NCI-H2029 treated with DMSO at 0.1 percent for 48 hours (cell line): ENCODE measurements at regions not wholly inside any gene's neighbourhood (a gene's known extent, or its start where the extent isn't known, plus 50 kb on each side); places are given as distances from the start of the nearest gene placed in this dataset.
A peak's percentile ranks its signal among the peaks of the same experiment; 100 is the strongest.
"Not testable (repeated sequence)": the region's sequence is repeated elsewhere in the genome, so short reads cannot be mapped to it uniquely, and the experiment has no call there.

Experiments used
- DNase-seq: peaks from one replicate; lab custom pipeline; 2025; lab: John Stamatoyannopoulos, UW

GRCh38 chr2:120628248-120628647 is 107.4 kb upstream of the GLI2 start:
- DNase-seq: no peak

DNA sequence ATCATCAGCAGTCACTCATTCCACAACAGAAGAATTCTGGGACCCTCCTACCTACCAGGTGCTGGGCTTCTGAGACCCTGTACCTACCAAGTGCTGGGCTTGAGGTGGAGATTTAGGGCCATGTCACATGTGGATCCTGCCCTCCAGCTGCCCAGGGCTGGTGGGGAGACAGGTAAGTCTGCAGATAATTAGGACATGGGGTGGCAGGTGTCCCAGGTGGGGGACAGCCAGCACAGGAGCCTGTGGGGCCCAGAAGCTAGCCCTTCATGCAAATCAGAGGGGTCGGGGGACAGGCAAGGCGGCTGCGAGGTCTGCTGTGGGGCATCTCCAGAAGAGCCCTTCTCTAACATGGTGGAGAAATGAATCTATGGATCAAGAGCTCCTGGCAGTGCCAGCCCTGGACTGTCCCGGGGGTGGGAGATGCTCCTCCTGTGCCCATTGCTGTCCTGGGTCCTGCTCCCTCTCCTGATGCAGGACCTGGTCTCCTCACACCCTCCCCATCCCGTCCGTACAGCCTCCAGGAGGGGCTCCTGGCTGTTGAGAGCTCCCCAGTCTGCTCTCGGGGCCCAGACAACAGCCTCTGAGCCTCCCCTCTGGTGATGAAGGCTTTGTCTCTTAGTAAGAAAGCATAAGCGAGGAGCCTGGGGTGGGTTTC is 106.3 kb upstream of the GLI2 start:
- no peak for DNase-seq

GRCh38 chr2:120630031-120630701 is 105.5 kb upstream of the GLI2 start:
- DNase-seq: no peak

DNA sequence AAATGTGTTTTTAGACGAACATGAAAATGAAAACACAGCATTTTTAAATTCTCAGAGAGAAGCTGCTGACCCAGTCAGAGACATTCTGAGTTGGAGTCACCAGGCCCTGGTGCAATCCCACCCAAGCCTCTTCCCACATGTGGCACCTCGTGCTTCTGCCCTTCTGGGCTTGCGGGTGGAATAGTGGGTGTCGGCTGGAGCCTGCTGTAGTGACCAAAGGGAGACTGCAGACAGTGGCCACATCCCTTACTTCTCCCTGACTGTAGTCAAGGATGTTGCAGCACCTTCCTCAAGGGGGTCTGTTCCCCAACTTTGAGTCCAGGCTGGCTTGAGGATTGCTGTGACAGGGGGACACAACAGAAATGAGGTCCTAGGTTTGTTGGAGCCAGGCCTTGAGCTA is 104.4 kb upstream of the GLI2 start:
- DNase-seq: no peak

GRCh38 chr2:120631724-120632123 is 103.9 kb upstream of the GLI2 start:
- DNase-seq: no peak

GRCh38 chr2:120632796-120633646 is 102.6 kb upstream of the GLI2 start:
- peak; percentile 25 for DNase-seq

DNA sequence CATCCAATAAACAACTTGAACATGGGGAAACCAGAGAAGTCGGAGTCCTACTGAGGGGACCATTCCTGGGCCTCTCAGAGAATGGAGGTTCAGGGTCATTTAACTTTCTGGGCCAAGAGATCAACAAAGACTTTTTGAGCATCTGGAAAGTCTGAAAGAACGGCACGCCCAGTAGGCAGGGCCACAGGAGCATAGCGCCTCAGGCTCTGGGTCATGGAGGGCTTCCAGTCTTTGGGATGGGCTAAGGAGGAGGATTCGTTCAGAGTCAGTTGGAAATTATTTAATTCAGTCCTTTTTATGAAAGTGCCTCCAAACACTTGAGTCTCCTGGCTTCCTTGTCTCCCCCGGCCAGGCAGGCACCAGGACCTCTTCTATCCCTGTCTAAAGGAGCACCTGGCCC is 101.1 kb upstream of the GLI2 start:
- DNase-seq: no peak

GRCh38 chr2:120635146-120635545 is 100.5 kb upstream of the GLI2 start:
- DNase-seq: no peak

DNA sequence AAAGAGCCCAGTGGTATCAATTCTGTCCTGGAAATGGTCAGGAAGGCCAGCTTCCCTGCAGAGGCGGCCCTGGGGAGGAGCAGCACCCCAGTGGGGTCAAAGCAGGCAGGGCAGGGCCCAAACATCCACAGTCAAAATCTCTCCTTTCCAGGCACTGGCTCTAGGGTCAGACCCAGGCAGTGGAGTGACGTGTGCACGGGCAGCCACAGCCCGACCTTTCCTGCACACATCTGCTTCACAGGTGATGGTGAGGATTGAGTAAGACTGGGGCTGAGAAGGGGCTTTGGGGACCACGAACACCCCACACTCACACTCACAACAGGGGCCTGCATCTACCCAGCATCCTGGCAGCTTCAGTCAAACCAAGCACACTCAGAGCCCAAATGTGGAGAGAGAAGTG is 97.8 kb upstream of the GLI2 start:
- no peak for DNase-seq

- DNase-seq: no peak
Observed at GRCh38 chr2:120638450-120638849, 97.2 kb upstream of the GLI2 start.

GRCh38 chr2:120641366-120641771 is 94.3 kb upstream of the GLI2 start:
- DNase-seq: no peak

DNA sequence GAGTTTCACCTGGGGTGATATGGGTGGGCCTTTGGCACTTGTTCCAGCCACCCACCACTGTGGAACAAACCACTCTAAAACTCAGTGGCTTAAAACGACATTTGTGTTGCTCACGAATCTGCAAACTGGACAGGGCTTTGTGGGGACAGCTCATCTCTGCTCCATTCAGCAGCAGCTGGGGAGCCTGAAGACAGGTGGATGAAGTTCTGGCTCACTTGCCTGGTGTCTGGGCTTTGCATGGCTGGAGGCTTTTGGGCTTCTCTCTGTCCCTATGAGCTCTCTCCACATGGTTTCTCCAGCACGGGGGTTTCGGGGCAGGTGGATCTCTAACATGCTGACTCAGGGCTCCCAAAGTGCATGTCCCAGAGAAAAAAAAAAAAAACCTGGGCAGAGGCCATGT is 93.0 kb upstream of the GLI2 start:
- DNase-seq: no peak

GRCh38 chr2:120646994-120647393 is 88.7 kb upstream of the GLI2 start:
- DNase-seq: no peak

GRCh38 chr2:120647487-120647886 is 88.2 kb upstream of the GLI2 start:
- DNase-seq: no peak

- DNase-seq: not testable (repeated sequence)
Observed at GRCh38 chr2:120649381-120649780, 86.3 kb upstream of the GLI2 start.

GRCh38 chr2:120650022-120650644 is 85.5 kb upstream of the GLI2 start:
- no peak for DNase-seq

DNA sequence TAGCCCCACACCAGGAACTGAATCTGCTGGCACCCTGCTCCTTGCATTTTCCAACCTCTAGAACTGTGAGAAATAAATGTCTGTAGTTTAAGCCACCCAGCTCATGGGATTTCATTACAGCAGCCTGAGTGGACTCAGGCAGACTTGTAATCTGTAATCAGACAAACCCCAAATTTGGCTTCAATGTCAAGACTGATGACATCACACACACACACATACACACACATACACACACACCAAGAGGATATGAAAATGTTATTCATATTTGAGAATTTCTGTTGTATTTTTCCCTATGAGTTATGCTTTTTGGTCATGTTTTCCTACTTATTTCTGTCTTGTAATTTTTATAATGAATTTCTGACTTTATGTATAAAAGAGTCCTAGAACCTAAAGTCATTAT is 83.8 kb upstream of the GLI2 start:
- DNase-seq: no peak

DNA sequence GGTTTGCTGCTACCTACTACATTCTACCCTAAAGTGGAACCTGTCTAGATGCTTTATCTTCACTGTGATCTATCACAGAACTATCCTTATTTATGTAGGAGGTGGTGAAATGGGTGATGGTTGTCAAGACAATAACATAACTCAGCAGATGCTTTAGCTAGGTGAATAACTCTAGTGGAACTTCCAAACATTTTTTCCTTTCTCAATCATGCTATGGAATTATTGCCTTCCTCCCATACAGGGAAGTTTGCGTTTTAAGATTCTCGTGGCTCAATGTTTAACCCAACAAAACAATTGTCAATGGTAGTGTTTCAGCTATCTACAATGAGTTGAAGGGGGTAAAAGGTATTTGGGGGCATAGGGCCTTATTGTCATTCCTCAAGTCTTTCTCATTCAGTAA is 82.6 kb upstream of the GLI2 start:
- DNase-seq: no peak

DNA sequence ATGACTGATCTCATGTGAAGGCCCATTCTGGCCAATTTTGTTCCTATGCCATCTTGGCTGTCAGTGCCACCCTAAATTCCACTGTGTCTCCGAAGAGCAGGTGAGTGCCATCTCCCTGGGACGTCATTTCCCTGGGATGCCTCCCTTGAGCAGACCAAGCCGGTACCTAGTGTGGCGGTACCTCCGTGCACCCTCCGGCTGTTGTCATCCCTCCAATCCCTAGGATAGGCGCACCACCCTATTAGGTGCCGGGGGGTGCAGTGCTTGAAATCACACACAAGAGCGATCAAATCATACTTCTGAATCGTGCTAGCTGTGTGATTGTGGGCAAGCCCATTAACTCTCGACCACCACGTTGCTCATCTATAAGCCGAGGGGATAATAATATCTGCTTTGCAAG is 81.8 kb upstream of the GLI2 start:
- no peak for DNase-seq

DNA sequence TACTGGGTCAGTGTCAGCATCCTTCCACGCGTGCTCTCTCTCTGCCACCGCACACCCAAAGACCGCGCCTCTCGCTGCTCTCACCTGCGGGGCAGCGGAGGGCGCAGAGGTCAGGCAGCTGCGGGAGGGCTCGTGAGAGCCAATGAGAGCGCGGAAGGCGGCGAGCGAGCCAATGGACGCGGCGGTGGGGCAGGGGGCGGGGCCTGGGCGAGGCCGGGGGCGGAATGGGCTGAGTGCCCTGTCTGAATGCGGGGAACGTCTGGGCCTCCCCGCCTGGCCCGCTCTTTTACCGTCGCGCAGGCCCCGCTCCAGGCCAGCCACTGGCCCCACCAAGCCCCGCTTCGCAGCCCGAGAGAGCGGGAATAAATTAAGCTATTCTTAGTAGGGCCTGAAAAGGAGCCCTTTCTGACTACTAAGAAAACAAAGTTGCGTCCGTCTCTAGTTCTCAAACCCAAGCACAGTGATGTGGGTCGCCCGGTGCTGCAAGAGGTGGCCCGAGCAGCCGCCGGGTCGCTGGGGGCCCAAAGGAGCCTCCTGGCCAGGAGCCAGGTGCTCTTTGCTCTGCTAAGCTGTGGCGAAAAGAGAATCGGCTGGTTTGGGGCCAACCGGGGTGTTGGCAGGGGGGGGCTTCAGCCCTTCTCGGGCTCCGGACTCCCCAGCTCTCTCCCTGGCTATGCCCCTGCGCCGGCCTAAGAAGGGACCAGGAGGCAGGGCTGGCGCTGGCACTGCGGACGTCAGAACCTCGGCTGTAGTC is 81.1 kb upstream of the GLI2 start:
- DNase-seq: no peak

GRCh38 chr2:120656273-120656950 is 79.3 kb upstream of the GLI2 start:
- DNase-seq: no peak
